Esophagus squamous epithelium (tissue), 4 donors: ENCODE measurements at regions not wholly inside any gene's neighbourhood (a gene's known extent, or its start where the extent isn't known, plus 50 kb on each side); places are given as distances from the start of the nearest gene placed in this dataset.

Source experiments
- CTCF ChIP-seq, 6 experiments: fragments of 450-650 bp in 4 of 6; fragments of 200-600 bp in 2 of 6; sonication (generic) in 2 of 6; IDR thresholded peaks; one replicate each; pipeline ENCODE4 v1.5.1; 2016 to 2019; ENCODE audit warnings: antibody characterized with exemption in 6 of 6, mild to moderate bottlenecking in 4 of 6, moderate library complexity in 4 of 6
- POLR2A ChIP-seq, 4 donors: fragments of 450-650 bp; IDR thresholded peaks; one replicate each; pipeline ENCODE4 v1.6.1; 2017; ENCODE audit warnings: antibody characterized with exemption in 4 of 4, mild to moderate bottlenecking in 4 of 4, moderate library complexity in 3 of 4

GRCh38 chr1:191865479-191865878, 292.8 kb upstream of the RGS18 start:
- no peak for TF ChIP-seq CTCF (IDR thresholded peaks at IDR 0.05)
- TF ChIP-seq POLR2A (IDR thresholded peaks at IDR 0.05) = no peak
